ENCODE measurements at regions not wholly inside any gene's neighbourhood (a gene's known extent, or its start where the extent isn't known, plus 50 kb on each side); places are given as distances from the start of the nearest gene placed in this dataset.

GRCh38 chr11:105206633-105207032, 67.1 kb upstream of the CARD18 start:
- TF ChIP-seq CTCF (IDR thresholded peaks at IDR 0.05) (no peak), POLR2A (IDR thresholded peaks at IDR 0.05) (no peak)
